Right atrium auricular region (tissue), 2 donors: ENCODE measurements at regions not wholly inside any gene's neighbourhood (a gene's known extent, or its start where the extent isn't known, plus 50 kb on each side); places are given as distances from the start of the nearest gene placed in this dataset.

Experiments
- DNase-seq: peaks from one replicate; pipeline ENCODE4 v3.0.0-alpha.2; 2019; ENCODE audit warnings: low spot score
- H3K27ac ChIP-seq, 2 donors: fragments of 200-600 bp; sonication (generic); 1 replicate in 1 of 2; 2 replicates in 1 of 2; pipeline ENCODE4 v1.5.1; 2016 to 2019
- H3K27me3 ChIP-seq, 2 donors: fragments of 200-600 bp; sonication (generic); one replicate each; pipeline versions ENCODE4 v1.5.1 to v1.6.0; 2017 to 2019
- H3K36me3 ChIP-seq: fragments of 200-600 bp; sonication (generic); one replicate; pipeline ENCODE4 v1.5.1; 2016
- H3K4me1 ChIP-seq, 2 donors: fragments of 200-600 bp; sonication (generic); one replicate each; pipeline versions ENCODE4 v1.5.1 to v1.6.0; 2017 to 2019
- H3K4me3 ChIP-seq, 2 donors: fragments of 200-600 bp; sonication (generic); 1 replicate in 1 of 2; 2 replicates in 1 of 2; pipeline ENCODE4 v1.5.1; 2017 to 2019; ENCODE audit warnings: mild to moderate bottlenecking in 1 of 2, moderate library complexity in 1 of 2
- H3K9me3 ChIP-seq, 2 donors: fragments of 200-600 bp; sonication (generic); one replicate each; pipeline ENCODE4 v1.5.1; 2019
- TF ChIP-seq, protein P1 (sequence below), 2 donors: fragments of 200-600 bp; sonication (generic); IDR thresholded peaks; one replicate each; pipeline ENCODE4 v1.5.1; 2019; ENCODE audit warnings: antibody characterized with exemption in 2 of 2

DNA sequence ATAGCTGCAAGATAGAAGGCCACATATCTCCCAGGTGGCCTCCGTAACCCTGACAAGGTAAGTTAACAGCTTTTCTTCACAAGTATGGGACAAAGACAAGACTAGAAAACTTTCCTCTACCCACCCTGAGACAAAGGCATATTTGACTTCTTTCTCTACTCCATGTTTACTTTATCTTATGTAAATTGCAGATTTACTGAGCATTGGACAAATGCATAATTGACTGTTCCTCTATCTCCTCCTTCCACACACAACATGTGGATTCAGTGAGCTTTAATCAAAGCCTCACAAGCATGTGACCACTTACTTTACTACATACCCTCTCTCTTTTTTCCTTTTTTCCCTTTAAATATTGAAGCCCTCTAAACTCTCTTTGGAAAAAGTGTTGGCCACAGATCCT is 289.1 kb upstream of the TMTC1 start:
- Histone ChIP-seq H3K4me3 (no peak overlapping the region), H3K4me1 (no peaks in the 10 kb centered on the region), H3K27me3 (no peaks in the 10 kb centered on the region), H3K27ac (no peak overlapping the region), H3K36me3 (no peaks in the 10 kb centered on the region), H3K9me3 (peaks cover 0 to 3% of the 10 kb centered on the region in 2 donors)
- DNase-seq = no peak
- TF ChIP-seq, protein P1, sequence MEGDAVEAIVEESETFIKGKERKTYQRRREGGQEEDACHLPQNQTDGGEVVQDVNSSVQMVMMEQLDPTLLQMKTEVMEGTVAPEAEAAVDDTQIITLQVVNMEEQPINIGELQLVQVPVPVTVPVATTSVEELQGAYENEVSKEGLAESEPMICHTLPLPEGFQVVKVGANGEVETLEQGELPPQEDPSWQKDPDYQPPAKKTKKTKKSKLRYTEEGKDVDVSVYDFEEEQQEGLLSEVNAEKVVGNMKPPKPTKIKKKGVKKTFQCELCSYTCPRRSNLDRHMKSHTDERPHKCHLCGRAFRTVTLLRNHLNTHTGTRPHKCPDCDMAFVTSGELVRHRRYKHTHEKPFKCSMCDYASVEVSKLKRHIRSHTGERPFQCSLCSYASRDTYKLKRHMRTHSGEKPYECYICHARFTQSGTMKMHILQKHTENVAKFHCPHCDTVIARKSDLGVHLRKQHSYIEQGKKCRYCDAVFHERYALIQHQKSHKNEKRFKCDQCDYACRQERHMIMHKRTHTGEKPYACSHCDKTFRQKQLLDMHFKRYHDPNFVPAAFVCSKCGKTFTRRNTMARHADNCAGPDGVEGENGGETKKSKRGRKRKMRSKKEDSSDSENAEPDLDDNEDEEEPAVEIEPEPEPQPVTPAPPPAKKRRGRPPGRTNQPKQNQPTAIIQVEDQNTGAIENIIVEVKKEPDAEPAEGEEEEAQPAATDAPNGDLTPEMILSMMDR (IDR thresholded peaks at IDR 0.05) = no peak

DNA sequence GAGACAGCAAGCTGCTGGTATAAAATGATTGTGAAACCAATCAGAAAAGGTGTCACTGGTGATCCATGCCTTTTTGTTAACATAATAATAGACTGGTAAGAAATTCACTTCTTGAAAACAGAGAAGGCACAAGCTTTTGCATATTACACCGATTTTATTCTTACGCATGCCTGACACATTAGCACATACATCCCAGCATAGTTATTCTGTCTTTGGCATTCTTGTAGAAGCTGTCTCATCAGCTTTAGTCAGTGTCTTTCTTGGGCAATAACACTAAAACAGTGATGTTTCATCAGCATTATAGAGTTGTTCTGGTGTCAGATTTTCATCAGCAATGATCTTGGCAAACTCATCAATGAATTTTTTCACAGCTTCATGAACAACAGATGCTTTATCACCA is 283.4 kb upstream of the TMTC1 start:
- no peak overlapping the region for H3K27ac ChIP-seq
- no peaks in the 10 kb centered on the region for H3K4me1 ChIP-seq
- DNase-seq = no peak
- no peaks in the 10 kb centered on the region for H3K27me3 ChIP-seq
- H3K36me3 ChIP-seq = no peaks in the 10 kb centered on the region
- no peak overlapping the region for H3K4me3 ChIP-seq
- TF ChIP-seq, protein P1 (IDR thresholded peaks at IDR 0.05) = no peak
- peaks cover 0 to 13% of the 10 kb centered on the region in 2 donors for H3K9me3 ChIP-seq

DNA sequence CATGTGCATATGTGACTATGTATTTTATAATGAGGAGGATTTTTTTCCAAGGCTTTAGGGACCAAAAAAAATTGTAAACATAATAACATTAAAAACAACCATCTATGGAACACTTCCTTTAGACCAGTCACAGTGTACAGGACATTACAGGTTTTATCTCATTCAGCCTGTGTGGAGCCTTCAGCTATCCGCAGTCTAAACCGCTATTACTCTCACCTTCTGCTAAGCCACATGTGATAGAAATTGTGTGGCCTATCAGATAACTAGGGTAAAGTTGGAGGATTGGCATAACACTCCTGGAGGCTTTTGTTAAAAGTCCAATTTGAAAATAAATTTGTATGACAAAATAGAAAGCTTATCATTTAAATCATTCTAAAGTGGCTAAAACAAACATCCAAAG is 281.2 kb upstream of the TMTC1 start:
- Histone ChIP-seq H3K4me3 (no peak overlapping the region), H3K36me3 (no peaks in the 10 kb centered on the region), H3K27me3 (no peaks in the 10 kb centered on the region), H3K4me1 (no peaks in the 10 kb centered on the region), H3K27ac (no peak overlapping the region), H3K9me3 (peaks cover 0 to 13% of the 10 kb centered on the region in 2 donors)
- DNase-seq = no peak
- TF ChIP-seq, protein P1 (IDR thresholded peaks at IDR 0.05) = no peak

DNA sequence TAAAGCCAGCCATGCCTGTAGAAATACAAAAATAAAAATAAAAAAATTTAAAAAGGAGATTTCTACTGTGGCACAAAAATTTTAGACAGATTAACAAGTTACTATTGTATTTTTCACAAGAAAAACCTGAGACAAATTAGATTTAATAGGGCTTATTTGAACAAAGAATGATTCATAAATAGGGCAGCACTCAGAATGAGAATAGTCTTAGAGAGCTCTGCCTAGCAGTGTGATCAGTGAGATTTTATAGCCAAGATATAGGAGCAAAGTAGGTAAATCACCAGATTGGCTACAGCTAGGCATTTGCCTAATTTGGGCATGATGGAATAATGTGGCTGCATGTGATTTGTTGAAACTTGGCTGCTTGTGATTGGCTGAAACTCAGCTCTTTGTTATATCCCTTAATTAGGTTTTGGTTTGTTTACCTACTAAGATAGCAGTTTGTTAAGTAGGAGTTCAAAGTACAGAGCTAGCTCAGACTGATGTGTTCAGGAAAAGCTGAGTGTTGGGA is 279.7 kb upstream of the TMTC1 start:
- H3K4me3 ChIP-seq = no peak overlapping the region
- no peaks in the 10 kb centered on the region for H3K4me1 ChIP-seq
- no peak for DNase-seq
- H3K27ac ChIP-seq = no peak overlapping the region
- TF ChIP-seq, protein P1 (IDR thresholded peaks at IDR 0.05) = no peak
- H3K36me3 ChIP-seq = no peaks in the 10 kb centered on the region
- no peaks in the 10 kb centered on the region for H3K27me3 ChIP-seq
- peaks cover 0 to 13% of the 10 kb centered on the region in 2 donors for H3K9me3 ChIP-seq

DNA sequence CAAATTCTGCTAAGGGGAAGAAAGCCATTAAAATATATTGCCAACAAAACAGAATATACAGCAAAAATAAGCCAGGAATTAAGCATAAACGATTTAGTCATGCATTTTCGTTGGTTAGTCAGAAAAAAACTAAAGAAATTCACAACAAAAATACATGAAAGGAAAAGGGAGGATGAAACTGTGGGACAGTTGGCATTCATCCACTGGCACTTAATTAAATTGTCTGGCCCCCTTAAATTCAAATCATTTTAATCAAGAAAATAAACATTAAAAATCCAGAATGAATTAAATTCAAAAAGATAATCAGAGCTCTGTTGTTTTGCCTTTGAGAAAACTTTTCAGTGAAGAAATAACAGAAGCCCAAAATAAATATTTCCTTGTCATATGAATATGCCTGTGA is 264.6 kb upstream of the TMTC1 start:
- TF ChIP-seq, protein P1 (IDR thresholded peaks at IDR 0.05) = no peak
- Histone ChIP-seq H3K27ac (no peak overlapping the region), H3K36me3 (no peaks in the 10 kb centered on the region), H3K4me1 (no peaks in the 10 kb centered on the region), H3K9me3 (no peaks in the 10 kb centered on the region), H3K27me3 (no peaks in the 10 kb centered on the region), H3K4me3 (no peak overlapping the region)
- no peak for DNase-seq

DNA sequence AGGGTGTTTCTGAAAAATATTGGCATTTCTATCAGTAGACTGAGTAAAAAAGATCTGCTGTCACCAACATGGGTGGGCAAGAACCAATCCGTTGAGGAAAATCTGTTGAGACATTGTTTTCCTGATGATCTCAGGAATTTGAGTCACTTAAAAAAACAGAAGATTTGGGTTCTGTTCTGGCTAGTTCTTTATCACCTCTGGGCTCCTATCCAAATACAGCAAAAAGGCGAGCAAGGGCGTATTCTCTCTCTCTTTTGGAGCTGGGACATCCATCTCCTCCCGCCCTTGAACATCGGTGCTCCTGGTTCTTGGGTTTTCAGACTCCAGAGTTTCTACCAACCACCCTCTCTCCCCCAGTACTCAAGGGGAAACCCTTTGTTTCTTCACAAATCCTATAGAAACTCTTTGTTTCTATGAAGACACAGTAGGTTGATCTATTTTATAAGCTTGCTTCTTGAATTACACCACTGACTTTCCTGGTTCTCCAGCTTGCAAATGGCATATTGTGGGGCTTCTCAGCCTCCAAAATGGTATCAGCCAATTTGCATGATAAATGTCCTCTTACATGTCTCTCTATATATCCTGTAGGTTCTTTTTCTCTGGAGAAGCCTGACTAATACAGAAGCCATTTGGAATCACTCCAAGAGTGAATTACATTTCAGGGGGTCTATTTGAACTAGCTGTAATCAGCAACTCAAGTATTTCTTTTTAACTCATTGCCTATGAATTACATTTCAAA is 263.9 kb upstream of the TMTC1 start:
- Histone ChIP-seq H3K9me3 (no peaks in the 10 kb centered on the region), H3K4me1 (no peaks in the 10 kb centered on the region), H3K4me3 (no peak overlapping the region), H3K27ac (no peak overlapping the region), H3K36me3 (no peaks in the 10 kb centered on the region), H3K27me3 (no peaks in the 10 kb centered on the region)
- TF ChIP-seq, protein P1 (IDR thresholded peaks at IDR 0.05) = no peak
- DNase-seq = no peak
